COLO668 (cell line): ENCODE measurements at regions not wholly inside any gene's neighbourhood (a gene's known extent, or its start where the extent isn't known, plus 50 kb on each side); places are given as distances from the start of the nearest gene placed in this dataset.

Experiments used
- DNase-seq: peaks from one replicate; lab custom pipeline; 2025; ENCODE audit not compliant: unreplicated experiment; lab: John Stamatoyannopoulos, UW

DNA sequence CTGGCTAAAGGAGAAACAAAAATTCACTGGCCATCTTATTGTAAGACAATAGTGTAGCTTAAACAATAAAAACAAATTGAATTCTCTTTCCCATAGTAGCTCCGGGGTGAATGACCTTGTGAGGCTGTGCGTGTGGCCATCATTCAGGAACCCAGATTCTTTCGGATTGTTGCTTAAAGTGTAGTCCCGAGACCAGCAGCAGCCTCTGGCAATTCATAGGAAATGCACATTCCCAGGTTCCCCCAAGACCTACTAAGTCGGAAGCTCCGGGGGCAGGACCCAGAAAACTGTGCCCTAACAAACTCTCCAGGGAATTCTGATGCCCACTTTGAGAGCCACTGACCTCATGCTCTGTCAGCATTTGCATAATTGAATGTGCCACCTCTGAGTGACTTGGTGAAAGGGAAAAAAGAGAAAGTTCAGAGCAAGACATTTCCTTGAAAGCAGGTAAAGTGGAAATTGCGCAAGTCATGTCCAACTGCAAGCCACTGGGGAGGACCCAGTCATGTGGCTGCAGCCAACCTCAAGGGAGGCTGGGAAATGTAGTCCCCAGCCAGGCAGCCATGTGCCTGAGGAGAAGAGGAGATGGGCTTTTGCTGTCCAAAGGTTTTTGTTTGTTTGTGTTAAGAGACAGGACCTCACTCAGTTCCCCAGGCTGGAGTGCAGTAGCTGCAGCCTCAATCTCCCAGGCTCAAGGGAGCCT is 50.7 kb upstream of the PNMA8B start:
- peak; percentile 27 for DNase-seq

- no peak for DNase-seq
Measured at GRCh38 chr19:46550684-46551083, 50.4 kb upstream of the CALM3 start.

- DNase-seq = no peak
Measured at GRCh38 chr19:46551164-46551563, 50.0 kb upstream of the CALM3 start.
